Activated T-cell treated with anti-CD3 and anti-CD28 coated beads for 1 hour (primary cell): ENCODE measurements at regions not wholly inside any gene's neighbourhood (a gene's known extent, or its start where the extent isn't known, plus 50 kb on each side); places are given as distances from the start of the nearest gene placed in this dataset.
"Not testable (repeated sequence)": the region's sequence is repeated elsewhere in the genome, so short reads cannot be mapped to it uniquely, and the experiment has no call there.

Experiments
- DNase-seq: peaks from one replicate; pipeline ENCODE4 v3.0.0-alpha.2; 2020; ENCODE audit warnings: low read depth

DNA sequence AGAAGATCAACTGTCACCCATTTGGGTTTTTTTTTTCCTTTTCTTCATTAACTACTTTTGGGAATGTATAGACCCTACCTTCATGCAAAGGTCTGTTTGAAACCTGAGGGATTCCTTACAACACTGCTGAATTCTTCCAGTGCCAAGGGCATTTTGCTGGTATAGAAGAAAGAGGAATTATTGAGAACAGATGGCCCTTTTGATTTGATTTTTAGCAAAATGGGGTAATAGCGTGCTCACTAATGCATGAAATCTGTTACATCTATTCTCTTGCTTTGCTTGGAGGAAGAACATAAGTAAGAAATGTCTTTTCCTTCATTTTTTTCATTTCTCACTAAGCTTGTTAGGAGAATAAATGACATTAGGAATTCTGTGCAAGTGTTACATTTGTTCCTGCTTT, 501.9 kb downstream of the TMEM135 start:
- DNase-seq, result no peak

DNA sequence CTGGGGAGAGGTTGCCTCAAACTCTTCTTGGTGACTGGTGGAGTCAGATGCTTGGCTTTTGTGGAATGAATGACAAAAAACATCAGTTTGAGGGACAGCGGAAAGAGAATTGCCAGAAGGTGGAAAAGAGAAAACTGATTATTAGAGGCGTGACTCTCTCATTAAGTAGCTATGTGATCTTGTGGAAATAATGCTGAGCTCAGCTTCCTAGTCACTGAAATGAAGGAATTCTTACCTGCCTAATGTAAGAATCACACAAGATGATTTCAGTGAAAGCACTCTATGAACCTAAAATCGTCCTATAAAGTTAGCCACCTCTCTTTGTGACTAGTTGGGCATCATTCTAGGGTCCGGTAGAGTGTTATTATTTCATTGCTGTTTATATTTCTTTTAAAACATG, 498.8 kb downstream of the TMEM135 start:
- DNase-seq, result no peak

GRCh38 chr11:87536016-87536415, 498.3 kb downstream of the TMEM135 start:
- DNase-seq, result no peak

DNA sequence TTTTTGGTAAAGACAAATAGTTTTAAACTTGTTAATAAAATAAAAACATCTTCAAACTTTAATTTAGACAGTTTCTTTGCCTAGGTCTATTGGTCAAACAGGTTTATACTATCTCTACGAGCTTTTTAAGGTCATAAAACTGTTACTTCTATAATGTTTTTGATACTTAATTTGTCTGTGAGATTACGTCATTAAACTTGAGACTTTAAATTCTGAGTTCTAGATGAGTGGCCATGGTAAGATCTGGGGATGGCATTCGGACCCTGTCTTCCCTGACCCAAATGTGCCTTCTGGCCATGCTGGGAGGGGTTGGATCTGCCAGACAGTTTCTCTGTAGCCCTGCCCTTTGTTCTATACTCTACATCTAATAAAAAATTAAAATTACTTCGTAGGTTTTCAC, 497.8 kb downstream of the TMEM135 start:
- DNase-seq, result no peak

DNA sequence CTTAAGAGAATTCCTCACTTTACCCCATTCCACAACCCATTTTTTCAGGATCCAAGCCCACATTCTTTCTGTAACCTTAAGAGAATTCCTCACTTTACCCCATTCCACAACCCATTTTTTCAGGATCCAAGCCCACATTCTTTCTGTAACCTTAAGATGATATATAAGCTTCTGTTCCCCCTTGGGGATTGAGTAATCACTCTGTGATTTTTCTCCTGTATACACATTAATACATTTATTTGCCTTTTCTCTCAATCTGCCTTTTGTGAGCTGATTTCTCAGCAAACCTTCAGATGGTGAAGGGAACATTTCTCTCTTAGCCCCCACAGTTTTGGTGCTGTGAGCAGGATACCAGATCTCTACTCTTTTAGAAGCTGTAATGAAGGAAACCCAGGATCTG, 494.1 kb downstream of the TMEM135 start:
- not testable (repeated sequence) for DNase-seq

DNA sequence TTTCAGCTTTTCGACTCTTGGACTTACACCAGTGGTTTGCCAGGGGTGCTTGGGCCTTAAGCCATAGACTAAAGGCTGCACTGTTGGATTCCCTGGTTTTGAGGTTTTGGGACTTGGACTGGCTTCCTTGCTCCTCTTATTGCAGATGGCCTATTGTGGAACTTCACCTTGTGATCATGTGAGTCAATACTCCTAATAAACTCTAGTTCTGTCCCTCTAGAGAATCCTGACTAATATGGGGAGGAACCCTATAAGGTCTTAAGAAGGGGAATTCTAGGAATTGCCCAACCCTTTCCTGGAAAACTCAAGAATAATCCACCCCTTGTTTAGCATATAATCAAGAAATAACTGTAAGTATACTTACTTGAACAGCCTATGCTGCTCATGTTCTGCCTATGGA, 491.8 kb downstream of the TMEM135 start:
- DNase-seq, result no peak

DNA sequence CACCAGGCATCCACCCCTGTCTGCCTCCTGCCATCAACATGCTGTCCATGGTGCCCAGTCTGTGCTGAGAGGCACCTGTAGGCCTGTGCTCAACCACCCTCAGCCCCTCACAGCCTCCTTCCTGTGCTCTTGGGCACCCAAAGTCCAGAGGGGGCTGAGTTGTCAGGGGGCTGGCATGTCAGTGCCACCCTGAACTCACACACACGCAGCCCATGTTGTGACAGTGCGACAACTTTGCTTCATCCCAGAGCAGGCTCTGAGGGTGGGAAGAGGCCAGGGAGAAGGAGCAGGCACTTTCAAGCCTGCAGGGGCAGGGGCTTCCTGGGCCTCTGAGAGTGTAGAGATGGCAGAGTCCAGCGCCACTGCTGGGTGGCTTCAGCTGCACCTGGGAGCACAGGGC, 491.0 kb downstream of the TMEM135 start:
- no peak for DNase-seq

DNA sequence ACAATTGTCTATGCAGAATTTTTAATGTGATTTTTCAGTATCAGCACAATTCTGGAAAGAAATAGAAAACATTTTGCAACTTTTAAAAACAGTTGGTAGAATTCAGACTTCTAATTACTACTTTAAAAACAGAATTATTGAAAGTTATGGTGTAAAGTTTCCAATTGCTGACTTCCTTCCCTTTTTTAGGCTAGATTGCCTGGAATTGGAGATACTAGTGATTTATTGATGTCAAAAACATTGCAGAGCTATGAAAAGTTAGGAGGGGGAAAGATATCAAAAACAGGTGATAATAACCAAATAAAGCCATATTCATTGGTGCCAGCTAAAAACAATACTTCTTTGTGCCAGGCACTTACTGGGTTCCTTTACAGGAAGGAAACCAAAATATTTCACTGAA, 485.5 kb downstream of the TMEM135 start:
- DNase-seq, result no peak

DNA sequence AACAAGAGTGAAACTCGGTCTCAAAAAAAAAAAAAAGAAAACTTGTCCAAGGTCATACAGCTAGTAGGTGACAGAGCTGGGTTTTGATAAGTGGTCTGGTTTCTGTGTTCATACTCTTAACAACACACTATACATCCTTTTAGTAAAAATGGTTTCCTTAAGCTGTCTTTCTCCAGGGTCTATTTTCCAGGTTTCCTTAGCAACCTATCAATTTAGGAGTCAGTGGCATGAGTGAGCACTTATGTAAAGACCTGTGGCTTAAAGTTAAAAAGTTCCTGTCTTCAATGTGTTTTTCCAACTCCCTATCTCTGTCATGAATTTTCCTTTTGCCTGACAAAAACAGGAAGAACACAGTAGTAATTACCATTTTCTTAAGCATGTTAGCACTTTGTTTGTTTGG, 480.5 kb downstream of the TMEM135 start:
- no peak for DNase-seq

DNA sequence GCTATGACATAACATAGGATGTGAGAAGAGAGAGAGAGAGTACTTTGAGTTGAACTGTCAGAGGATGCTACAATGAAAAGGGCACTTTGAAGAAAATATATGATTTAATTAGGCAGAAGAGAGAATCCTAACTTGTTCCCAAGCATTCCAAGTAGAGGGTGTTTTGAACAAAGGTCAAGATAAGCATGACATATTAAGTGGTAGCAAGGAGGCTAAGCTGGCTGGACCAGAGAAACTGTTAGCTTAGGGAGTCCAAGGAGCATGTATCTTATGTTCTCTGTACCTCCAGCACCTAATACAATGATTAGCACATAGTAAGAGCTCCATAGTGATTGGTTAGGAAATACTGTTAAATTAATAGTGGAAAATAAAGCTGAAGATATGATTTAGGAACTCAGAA, 479.6 kb downstream of the TMEM135 start:
- no peak for DNase-seq

GRCh38 chr11:87507722-87508121, 470.0 kb downstream of the TMEM135 start:
- DNase-seq, result not testable (repeated sequence)

GRCh38 chr11:87506946-87507345, 469.2 kb downstream of the TMEM135 start:
- DNase-seq, result not testable (repeated sequence)

DNA sequence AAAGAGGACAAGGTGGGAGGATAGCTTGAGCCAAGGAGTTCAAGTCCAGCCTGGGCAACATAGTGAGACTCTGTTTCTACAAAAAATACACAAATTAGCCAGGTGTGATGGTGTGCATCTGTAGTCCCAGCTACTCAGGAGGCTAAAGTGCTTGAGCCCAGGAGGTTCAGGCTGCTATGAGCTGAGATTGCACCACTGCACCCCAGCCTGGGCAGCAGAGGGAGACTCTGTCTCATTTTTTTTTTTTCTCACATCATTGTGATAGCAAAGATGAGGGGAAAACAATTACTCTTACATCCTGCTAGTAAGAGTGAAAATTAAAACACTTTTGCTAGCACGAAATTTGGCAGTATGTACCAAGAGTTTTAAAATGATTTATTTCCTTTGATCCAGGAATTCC, 463.7 kb downstream of the TMEM135 start:
- no peak for DNase-seq

DNA sequence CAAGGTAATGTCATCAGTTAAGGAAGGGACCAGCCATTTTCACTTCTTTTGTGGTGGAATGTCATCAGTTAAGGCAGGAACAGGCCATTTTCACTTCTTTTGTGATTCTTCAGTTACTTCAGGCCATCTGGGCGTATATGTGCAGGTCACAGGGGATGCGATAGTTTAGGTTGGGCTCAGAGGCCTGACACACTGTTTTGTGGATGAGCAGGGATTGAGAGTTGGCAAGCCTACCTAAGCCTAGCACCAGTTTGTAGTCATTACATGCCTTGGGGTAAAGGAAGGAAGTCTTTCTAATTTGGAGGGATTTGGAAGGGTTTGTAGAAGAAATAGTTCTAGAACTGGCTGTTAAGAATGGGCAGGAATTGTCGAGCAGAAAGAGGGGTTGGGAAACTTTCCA, 457.2 kb downstream of the TMEM135 start:
- DNase-seq, result not testable (repeated sequence)

DNA sequence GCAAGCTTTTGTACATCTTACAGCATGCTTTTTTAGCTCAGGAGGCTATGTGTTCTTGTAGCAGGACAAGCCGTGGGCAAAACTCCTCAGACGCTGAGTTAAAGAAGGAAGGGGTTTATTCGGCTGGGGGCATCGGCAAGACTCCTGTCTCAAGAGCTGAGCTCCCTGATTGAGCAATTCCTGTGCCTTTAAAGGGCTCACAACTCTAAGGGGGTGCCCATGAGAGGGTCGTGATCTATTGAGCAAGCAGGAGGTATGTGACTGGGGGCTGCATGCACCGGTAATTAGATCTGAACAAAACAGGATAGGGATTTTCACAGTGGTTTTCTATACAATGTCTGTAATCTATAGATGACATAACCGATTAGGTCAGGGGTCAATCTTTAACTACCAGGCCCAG, 456.3 kb downstream of the TMEM135 start:
- DNase-seq, result not testable (repeated sequence)

GRCh38 chr11:87493516-87493915, 455.8 kb downstream of the TMEM135 start:
- no peak for DNase-seq

GRCh38 chr11:87491381-87491780, 453.6 kb downstream of the TMEM135 start:
- DNase-seq, result no peak

DNA sequence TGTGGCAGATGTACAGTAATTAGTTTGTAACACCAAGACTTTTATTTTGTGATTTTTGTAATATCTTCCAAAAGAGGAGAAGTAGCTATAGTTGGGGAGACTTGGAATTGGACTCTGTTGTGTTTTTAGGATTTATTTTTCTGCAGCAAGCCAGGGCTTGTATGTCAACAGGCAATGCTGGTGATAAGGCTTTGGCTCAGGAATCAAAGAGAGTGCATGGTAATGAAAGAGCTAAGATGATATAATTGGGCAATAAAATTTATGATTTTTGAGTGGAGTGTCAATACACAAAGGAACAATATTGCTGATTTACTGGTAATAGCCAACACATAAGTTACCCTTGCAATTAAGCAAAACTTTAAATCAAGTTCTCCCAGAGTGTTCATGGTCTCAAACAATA, 452.9 kb downstream of the TMEM135 start:
- no peak for DNase-seq

- no peak for DNase-seq
Measured at GRCh38 chr11:87484566-87484965, 446.8 kb downstream of the TMEM135 start.

DNA sequence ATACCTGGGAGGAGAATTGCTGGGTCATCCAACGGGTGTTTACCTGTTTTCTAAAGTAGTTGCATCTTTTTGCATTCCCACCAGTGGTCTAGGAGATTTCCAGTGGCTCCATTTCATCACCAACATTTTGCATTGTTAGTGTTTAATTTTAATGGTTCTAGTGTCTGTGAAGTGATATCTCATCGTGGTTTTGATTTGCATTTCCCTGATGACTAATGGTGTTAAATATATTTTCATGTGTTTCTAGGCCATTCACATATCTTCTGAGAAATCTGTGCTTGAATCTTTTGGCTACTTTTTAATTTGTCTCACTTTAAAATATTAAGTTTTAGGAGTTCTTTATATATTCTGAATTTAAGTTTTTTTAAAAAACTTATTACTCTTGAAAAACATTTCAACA, 439.6 kb downstream of the TMEM135 start:
- no peak for DNase-seq

GRCh38 chr11:87473174-87473573, 435.4 kb downstream of the TMEM135 start:
- DNase-seq, result no peak

- no peak for DNase-seq
Measured at GRCh38 chr11:87466223-87466622, 428.5 kb downstream of the TMEM135 start.

GRCh38 chr11:87465716-87466115, 428.0 kb downstream of the TMEM135 start:
- DNase-seq, result no peak

DNA sequence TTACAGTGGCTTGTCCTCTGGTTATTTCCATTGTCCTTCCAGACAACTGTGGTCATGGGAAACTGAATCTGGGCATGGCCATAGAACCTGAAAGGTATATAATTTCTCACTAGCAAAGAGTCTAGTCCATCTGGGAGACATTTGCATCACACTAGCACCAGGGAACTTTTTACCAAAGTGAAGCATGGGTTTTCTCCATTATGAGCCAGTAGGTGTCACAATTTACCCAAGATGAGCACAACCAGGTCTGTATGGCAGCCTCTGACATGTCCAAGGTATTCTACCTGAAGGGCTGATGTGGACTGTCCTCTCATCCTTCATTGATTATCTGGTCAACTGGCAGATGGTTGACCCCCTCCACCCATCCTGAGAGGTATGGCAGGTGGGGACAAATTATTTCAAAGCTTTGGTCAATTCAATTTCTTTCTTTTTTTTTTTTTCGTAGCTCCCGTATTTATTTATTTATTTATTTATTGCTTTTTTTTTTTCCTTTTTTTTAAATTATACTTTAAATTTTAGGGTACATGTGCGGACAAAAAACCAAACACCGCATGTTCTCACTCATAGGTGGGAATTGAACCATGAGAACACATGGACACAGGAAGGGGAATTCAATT, 425.9 kb downstream of the TMEM135 start:
- DNase-seq, result no peak

GRCh38 chr11:87462171-87462570, 424.4 kb downstream of the TMEM135 start:
- DNase-seq, result no peak
